HG02970 (cell line): ENCODE measurements at regions not wholly inside any gene's neighbourhood (a gene's known extent, or its start where the extent isn't known, plus 50 kb on each side); places are given as distances from the start of the nearest gene placed in this dataset.

Experiments
- ATAC-seq: cut with Tn5 transposase; IDR thresholded peaks from one replicate; pipeline ENCODE4 v1.9.1; 2021; ENCODE audit warnings: mild to moderate bottlenecking, moderate library complexity, moderate number of reproducible peaks; ENCODE audit not compliant: unreplicated experiment, low FRiP score

GRCh38 chr6:71510057-71510713, 221.6 kb downstream of the OGFRL1 start:
- no peak for ATAC-seq

GRCh38 chr6:71510856-71511255, 222.2 kb downstream of the OGFRL1 start:
- ATAC-seq = no peak

- no peak for ATAC-seq
Observed at GRCh38 chr6:71512256-71512655, 223.6 kb downstream of the OGFRL1 start.

GRCh38 chr6:71513036-71513435, 224.4 kb downstream of the OGFRL1 start:
- ATAC-seq = no peak

GRCh38 chr6:71523548-71523947, 234.9 kb downstream of the OGFRL1 start:
- no peak for ATAC-seq

- no peak for ATAC-seq
Observed at GRCh38 chr6:71524201-71524600, 235.6 kb downstream of the OGFRL1 start.

- no peak for ATAC-seq
Observed at GRCh38 chr6:71527886-71528285, 239.3 kb downstream of the OGFRL1 start.

- ATAC-seq = no peak
Observed at GRCh38 chr6:71529026-71529425, 240.4 kb downstream of the OGFRL1 start.

- no peak for ATAC-seq
Observed at GRCh38 chr6:71529769-71530168, 241.2 kb downstream of the OGFRL1 start.

- no peak for ATAC-seq
Observed at GRCh38 chr6:71531006-71531405, 242.4 kb downstream of the OGFRL1 start.

GRCh38 chr6:71531841-71532240, 243.2 kb downstream of the OGFRL1 start:
- no peak for ATAC-seq

- no peak for ATAC-seq
Observed at GRCh38 chr6:71533939-71534379, 245.3 kb downstream of the OGFRL1 start.

- ATAC-seq = no peak
Observed at GRCh38 chr6:71534921-71535320, 246.3 kb downstream of the OGFRL1 start.

GRCh38 chr6:71537717-71538116, 249.1 kb downstream of the OGFRL1 start:
- ATAC-seq = no peak

GRCh38 chr6:71544028-71544427, 255.4 kb downstream of the OGFRL1 start:
- ATAC-seq = no peak

GRCh38 chr6:71544906-71545305, 256.3 kb downstream of the OGFRL1 start:
- no peak for ATAC-seq

GRCh38 chr6:71545905-71546304, 257.3 kb downstream of the OGFRL1 start:
- ATAC-seq = no peak

GRCh38 chr6:71551798-71552197, 263.2 kb downstream of the OGFRL1 start:
- no peak for ATAC-seq

- no peak for ATAC-seq
Observed at GRCh38 chr6:71556141-71556540, 267.5 kb downstream of the OGFRL1 start.

GRCh38 chr6:71558974-71559373, 270.4 kb downstream of the OGFRL1 start:
- ATAC-seq = no peak

- no peak for ATAC-seq
Observed at GRCh38 chr6:71567562-71567961, 279.0 kb downstream of the OGFRL1 start.

GRCh38 chr6:71577766-71578165, 289.2 kb downstream of the OGFRL1 start:
- ATAC-seq = no peak

GRCh38 chr6:71579902-71580301, 291.3 kb downstream of the OGFRL1 start:
- ATAC-seq = no peak
